Activated naive CD8-positive, alpha-beta T cell treated with anti-CD3 and anti-CD28 coated beads, Interleukin-2, amount 10 ng/mL, durations not matched to agents 7 days and 5 days (primary cell): ENCODE measurements at regions not wholly inside any gene's neighbourhood (a gene's known extent, or its start where the extent isn't known, plus 50 kb on each side); places are given as distances from the start of the nearest gene placed in this dataset.

Source experiments
- ATAC-seq: fragments of 150-1000 bp; cut with Tn5 transposase; one replicate; pipeline ENCODE4 v1.10.0; 2021; ENCODE audit warnings: low read depth, moderate library complexity
- POLR2A ChIA-PET: fragments of 350-600 bp; sonication (Branson Sonifier 250); formaldehyde crosslinking; loops from one replicate; lab custom pipeline; 2021; ENCODE audit warnings: antibody characterized with exemption; lab: Charles Lee
- DNase-seq: peaks from one replicate; pipeline ENCODE4 v3.0.0; 2021
- H3K27ac Mint-ChIP-seq: one replicate; pipeline ENCODE4 v1.8.0; 2022; ENCODE audit warnings: mild to moderate bottlenecking, mixed read lengths
- H3K27me3 Mint-ChIP-seq: one replicate; pipeline ENCODE4 v1.8.0; 2022; ENCODE audit warnings: mild to moderate bottlenecking, moderate library complexity, mixed read lengths
- H3K36me3 Mint-ChIP-seq: one replicate; pipeline ENCODE4 v1.8.0; 2021; ENCODE audit warnings: mild to moderate bottlenecking, mixed read lengths
- H3K4me1 Mint-ChIP-seq: one replicate; pipeline ENCODE4 v1.8.0; 2021; ENCODE audit warnings: mixed read lengths
- H3K4me3 Mint-ChIP-seq: one replicate; pipeline ENCODE4 v1.8.0; 2022; ENCODE audit warnings: mild to moderate bottlenecking, moderate library complexity, mixed read lengths
- H3K9me3 Mint-ChIP-seq: one replicate; pipeline ENCODE4 v1.8.0; 2021; ENCODE audit warnings: mixed read lengths

DNA sequence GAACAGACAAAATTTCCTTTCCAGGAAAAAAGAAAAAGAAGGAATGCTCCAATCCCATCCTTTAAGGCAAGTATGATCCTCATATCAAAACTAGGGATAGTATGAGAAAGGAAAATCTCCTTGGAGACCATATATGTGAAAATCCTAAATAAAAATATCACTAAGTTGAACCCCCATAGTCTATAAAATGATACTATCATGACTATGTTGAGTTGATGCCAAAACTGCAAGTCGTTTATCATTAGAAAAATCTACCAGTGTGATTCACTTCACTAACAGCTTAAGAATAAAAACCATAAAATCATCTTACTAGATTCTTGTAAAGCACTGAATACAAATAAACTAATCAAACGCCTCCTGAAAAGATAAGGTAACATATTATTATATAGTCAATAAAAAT lies 76.6 kb upstream of the STXBP5 start:
- no peaks in the 10 kb centered on the region for H3K36me3 Mint-ChIP-seq
- DNase-seq = no peak
- no peaks in the 10 kb centered on the region for H3K4me1 Mint-ChIP-seq
- ATAC-seq = no peak
- H3K4me3 Mint-ChIP-seq = no peak overlapping the region
- peaks cover 3% of the 10 kb centered on the region for H3K27me3 Mint-ChIP-seq
- H3K27ac Mint-ChIP-seq = no peak overlapping the region
- H3K9me3 Mint-ChIP-seq = no peaks in the 10 kb centered on the region
- POLR2A ChIA-PET = no interaction called here

DNA sequence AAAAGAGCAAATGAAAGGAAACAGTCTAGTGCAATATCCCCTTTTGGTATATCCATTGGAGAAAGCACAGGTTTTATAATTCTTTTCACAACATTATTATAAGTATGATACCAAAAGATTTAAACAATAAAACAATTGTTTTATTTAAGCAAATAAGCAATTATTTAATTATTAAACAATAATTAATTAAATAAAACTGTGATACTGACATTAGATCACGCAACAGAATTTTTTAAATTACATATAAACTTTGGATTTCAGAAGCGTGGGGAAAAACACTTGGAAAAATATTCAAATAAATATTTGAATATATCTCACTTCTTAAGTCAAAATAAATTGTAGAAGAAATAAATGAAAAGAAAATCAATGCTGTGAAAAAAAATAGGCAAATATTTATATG lies 76.2 kb upstream of the STXBP5 start:
- no peak overlapping the region for H3K4me3 Mint-ChIP-seq
- DNase-seq (no peak), ATAC-seq (no peak)
- peaks cover 3% of the 10 kb centered on the region for H3K27me3 Mint-ChIP-seq
- POLR2A ChIA-PET = no interaction called here
- no peak overlapping the region for H3K27ac Mint-ChIP-seq
- H3K4me1 Mint-ChIP-seq = no peaks in the 10 kb centered on the region
- no peaks in the 10 kb centered on the region for H3K9me3 Mint-ChIP-seq
- H3K36me3 Mint-ChIP-seq = no peaks in the 10 kb centered on the region

DNA sequence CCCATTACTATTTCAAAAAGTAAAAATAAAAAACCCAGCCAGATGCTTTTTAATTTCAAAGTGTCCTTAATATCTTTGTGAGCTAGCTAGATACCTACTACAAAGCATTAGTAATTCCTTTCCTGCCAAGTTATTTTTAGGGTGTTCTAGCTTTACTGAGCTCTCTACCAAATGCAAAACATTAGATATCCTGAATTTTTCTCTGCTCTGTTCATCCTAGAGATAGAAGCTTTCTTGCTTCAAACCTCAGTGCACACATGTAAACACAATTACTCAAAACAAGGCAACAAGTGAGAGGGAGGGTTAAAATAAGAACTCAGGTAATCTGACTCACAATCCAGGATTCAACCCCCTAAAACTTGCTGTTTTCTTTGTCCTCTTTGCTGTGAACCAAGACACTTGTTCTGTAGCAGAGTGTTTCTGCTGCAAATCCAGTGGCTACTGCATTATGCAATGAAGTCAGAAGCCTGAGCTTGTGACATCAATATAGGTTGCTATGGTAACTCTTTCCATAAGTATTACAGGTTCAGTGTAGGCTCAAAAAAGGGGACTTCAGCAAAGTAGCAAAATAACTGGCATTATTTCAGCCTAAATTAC lies 72.6 kb upstream of the STXBP5 start:
- POLR2A ChIA-PET = no interaction called here
- no peaks in the 10 kb centered on the region for H3K36me3 Mint-ChIP-seq
- no peak overlapping the region for H3K4me3 Mint-ChIP-seq
- H3K4me1 Mint-ChIP-seq = no peaks in the 10 kb centered on the region
- no peaks in the 10 kb centered on the region for H3K27me3 Mint-ChIP-seq
- peaks cover 3% of the 10 kb centered on the region for H3K9me3 Mint-ChIP-seq
- ATAC-seq = no peak
- no peak for DNase-seq
- no peak overlapping the region for H3K27ac Mint-ChIP-seq

DNA sequence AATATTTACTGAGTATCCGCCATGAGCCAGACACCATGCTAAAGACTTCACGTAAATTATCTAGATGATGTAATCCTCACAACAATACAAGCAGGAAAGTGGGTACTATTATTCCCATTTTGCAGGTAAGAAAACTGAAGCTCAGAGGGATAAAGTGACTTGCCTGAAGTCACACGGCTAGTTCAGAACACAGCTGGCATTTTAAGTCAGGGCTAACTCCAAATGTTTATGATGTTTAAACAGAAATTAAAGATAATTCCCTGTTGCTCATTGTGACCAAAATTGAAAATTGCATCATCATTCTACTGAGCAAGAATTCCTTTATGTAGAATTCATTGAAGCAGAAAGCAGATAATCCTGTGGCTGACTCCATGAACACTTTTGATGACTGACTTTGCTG lies 71.3 kb upstream of the STXBP5 start:
- Mint-ChIP-seq H3K4me3 (no peak overlapping the region), H3K27me3 (no peaks in the 10 kb centered on the region)

DNA sequence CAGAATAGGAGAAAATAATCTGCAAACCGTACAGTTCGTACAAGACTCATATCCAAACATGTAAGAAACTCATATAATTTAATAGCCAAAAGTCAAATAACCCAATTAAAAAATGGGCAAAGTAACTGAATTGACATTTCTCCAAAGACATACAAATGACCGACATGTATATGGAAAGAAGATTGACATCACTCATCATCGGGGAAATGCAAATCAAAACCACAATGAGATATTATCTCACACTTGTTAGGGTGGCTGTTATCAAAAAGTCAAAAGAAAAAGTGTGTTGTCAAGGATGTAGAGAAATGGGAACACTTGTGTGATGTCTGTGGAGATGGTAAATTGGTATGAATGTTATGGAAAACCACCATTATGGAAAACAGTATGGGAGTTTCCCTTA lies 70.5 kb upstream of the STXBP5 start:
- DNase-seq (no peak), ATAC-seq (no peak)
- POLR2A ChIA-PET = no interaction called here
- Mint-ChIP-seq H3K27ac (no peak overlapping the region), H3K4me1 (no peaks in the 10 kb centered on the region), H3K27me3 (no peaks in the 10 kb centered on the region), H3K36me3 (no peaks in the 10 kb centered on the region), H3K4me3 (no peak overlapping the region), H3K9me3 (peaks cover 3% of the 10 kb centered on the region)

More for the DNA sequence above, 71.3 kb upstream of the STXBP5 start:
- peaks cover 3% of the 10 kb centered on the region for H3K9me3 Mint-ChIP-seq
- no peaks in the 10 kb centered on the region for H3K36me3 Mint-ChIP-seq
- no peaks in the 10 kb centered on the region for H3K4me1 Mint-ChIP-seq
- ATAC-seq = no peak
- no peak overlapping the region for H3K27ac Mint-ChIP-seq
- POLR2A ChIA-PET = no interaction called here
- DNase-seq = no peak

DNA sequence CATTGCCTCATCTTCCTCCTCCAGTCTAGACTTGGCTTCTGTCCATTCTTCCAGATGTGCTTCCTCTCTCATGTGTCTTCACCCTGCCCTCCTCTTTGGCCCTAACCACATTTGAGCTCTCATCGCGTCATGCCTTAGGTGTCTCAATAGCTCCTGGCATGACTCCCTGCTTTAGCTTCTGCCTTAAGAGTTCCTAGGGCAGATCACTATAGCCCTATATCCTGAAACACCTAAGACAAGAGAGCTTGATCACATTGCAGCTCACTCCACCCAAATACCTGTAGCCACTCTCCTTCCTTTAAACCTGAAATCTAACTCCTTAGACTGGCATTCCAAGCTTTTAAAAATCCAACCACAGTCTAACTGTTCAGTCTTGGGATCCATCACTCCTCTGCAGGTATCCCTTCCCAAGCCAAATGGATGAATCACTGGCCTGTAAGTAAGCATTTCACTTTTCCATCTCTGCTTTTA lies 69.0 kb upstream of the STXBP5 start:
- Mint-ChIP-seq H3K27me3 (no peaks in the 10 kb centered on the region), H3K4me3 (no peak overlapping the region), H3K36me3 (no peaks in the 10 kb centered on the region), H3K4me1 (no peaks in the 10 kb centered on the region), H3K9me3 (peaks cover 3% of the 10 kb centered on the region), H3K27ac (no peak overlapping the region)
- POLR2A ChIA-PET = no interaction called here
- ATAC-seq (no peak), DNase-seq (no peak)

DNA sequence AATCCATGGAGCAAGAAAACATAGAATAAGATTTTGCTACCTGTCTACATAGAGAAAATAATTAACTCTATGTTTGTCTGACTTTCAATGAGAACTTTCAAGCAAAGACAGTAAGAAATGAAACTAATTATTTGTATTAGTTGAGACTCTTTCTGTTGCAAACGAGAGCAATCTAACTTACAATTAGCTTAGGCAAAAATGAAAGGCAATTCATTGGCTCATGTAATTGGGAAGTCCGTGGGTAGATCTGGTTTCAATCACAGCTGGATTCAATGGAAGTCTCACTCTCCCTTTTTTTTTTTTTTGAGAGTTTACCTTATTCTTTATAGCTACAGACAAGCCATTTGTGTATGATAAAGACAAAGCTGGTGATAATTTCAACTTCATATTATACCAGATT lies 68.2 kb upstream of the STXBP5 start:
- no peak overlapping the region for H3K4me3 Mint-ChIP-seq
- peaks cover 3% of the 10 kb centered on the region for H3K9me3 Mint-ChIP-seq
- no peak overlapping the region for H3K27ac Mint-ChIP-seq
- DNase-seq = no peak
- no peak for ATAC-seq
- H3K27me3 Mint-ChIP-seq = no peaks in the 10 kb centered on the region
- POLR2A ChIA-PET = no interaction called here
- no peaks in the 10 kb centered on the region for H3K36me3 Mint-ChIP-seq
- H3K4me1 Mint-ChIP-seq = no peaks in the 10 kb centered on the region

DNA sequence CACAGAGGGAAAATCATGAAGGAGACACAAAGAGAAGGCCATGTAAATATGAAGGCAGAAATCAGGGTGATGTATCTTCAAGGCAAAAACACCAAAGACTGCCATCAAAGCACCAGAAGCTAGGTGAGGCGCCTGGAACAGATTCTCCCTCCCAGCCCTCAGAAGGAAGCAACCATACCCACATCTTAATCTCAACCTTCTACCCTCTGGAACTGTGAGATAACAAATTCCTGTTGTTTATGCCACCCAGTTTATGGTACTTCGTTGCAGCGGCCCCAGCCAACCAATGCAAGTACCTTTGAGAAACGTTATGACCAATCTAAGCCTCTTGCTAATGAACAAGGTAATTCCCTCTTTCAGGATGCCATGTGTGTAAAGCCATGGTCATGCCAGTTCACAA lies 66.2 kb upstream of the STXBP5 start:
- DNase-seq = no peak
- Mint-ChIP-seq H3K27me3 (no peaks in the 10 kb centered on the region), H3K4me1 (no peaks in the 10 kb centered on the region), H3K9me3 (peaks cover 3% of the 10 kb centered on the region), H3K27ac (no peak overlapping the region), H3K36me3 (no peaks in the 10 kb centered on the region), H3K4me3 (no peak overlapping the region)
- no peak for ATAC-seq
- POLR2A ChIA-PET = no interaction called here

DNA sequence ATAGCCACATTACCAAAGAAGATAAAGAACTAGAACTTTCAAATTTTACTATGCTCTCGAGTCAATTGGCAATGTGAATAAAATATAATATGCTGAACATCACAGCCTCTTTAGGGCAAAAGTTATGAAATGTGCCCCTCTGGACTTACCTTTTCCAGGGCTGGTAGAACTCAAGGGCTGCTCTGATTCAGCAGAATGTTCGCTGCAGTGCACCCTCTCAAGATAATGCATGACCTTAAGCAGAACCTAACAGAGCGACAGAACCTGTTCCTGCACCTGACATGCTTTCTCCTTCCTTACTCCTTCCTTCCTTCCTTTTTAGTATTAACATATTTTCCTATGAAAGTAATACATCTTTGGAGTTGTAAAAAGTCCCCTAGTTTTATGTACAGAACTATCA lies 65.4 kb upstream of the STXBP5 start:
- ATAC-seq (no peak), DNase-seq (no peak)
- H3K36me3 Mint-ChIP-seq = no peaks in the 10 kb centered on the region
- POLR2A ChIA-PET = no interaction called here
- H3K27me3 Mint-ChIP-seq = no peaks in the 10 kb centered on the region
- peaks cover 3% of the 10 kb centered on the region for H3K9me3 Mint-ChIP-seq
- no peak overlapping the region for H3K27ac Mint-ChIP-seq
- H3K4me1 Mint-ChIP-seq = no peaks in the 10 kb centered on the region
- H3K4me3 Mint-ChIP-seq = no peak overlapping the region

DNA sequence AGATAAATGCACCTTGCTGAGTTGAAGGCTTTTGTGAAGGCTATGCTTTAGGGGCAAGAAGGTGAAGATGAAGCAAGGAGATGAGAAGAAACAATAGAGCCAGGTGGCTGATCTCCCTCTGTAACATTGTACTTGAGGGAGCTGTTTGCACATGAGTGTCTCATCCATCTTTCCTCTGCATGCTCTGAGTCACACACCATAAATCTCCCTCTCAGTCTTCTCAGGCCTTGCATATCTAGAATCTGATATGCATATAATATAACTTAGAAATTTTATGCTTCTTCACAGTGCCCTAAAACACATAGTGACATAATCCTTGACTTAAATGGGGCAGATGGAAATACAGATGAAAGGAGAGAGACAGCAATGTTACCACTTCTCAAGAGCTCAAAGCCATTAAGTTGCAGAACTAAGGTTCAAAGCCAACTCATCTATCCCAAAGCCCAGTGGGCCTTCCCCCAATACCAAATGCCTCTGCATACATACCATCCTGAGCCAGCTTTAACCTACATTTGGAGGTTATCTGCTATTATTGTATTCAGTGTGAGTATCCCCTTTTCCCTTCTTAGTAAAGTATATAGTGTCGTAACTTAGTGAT lies 62.4 kb upstream of the STXBP5 start:
- DNase-seq (no peak), ATAC-seq (no peak)
- no peaks in the 10 kb centered on the region for H3K27me3 Mint-ChIP-seq
- H3K36me3 Mint-ChIP-seq = no peaks in the 10 kb centered on the region
- no peak overlapping the region for H3K4me3 Mint-ChIP-seq
- no peaks in the 10 kb centered on the region for H3K4me1 Mint-ChIP-seq
- H3K27ac Mint-ChIP-seq = no peak overlapping the region
- H3K9me3 Mint-ChIP-seq = no peaks in the 10 kb centered on the region
- POLR2A ChIA-PET = no interaction called here

DNA sequence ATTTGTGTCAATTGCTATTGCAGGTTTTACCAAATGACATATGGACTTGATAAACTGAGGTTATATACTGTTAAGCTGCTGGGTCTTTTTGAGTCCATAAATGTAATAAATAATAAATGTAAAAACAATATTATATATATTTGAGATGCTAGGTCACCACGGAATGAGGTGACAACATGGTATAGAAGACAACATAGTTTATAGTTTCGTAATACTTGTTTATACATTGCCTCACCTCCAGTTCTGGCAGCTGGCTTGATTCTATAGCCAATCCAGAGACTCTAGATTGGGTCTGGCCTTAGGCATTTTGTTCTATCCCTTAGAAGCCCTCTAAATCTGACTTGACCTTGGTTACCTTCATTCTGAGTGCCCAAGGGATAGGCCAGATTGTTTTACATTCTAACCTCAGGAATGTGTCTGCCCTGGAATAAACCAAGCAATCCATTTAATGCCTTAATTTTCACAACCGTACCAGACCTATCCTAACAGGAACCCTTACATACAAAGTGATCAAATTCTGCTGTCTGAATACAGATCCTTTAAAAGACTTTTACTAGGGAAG lies 61.5 kb upstream of the STXBP5 start:
- Mint-ChIP-seq H3K27me3 (no peaks in the 10 kb centered on the region), H3K36me3 (no peaks in the 10 kb centered on the region), H3K4me1 (no peaks in the 10 kb centered on the region), H3K27ac (no peak overlapping the region), H3K4me3 (no peak overlapping the region), H3K9me3 (no peaks in the 10 kb centered on the region)
- DNase-seq (no peak), ATAC-seq (no peak)
- POLR2A ChIA-PET = no interaction called here

DNA sequence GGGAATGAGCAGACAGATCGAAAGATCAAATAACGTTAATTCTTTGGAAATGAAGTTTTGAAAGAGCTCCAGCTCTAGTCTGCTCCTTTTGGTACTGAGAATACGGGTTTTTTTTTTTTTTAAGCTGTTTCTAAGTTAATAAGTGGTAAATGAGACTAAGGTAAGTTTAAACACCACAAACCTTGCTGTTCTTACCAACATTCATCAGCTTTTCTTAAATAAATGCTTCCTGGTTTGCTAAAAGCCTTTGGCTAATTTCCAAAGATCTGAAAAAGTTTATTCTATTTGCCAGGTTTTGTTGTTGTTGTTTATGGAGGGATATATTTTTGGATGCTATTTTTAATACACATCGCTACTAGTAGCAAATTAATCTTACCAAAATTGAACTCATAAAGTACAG lies 55.1 kb upstream of the STXBP5 start:
- Mint-ChIP-seq H3K36me3 (no peaks in the 10 kb centered on the region), H3K4me3 (no peak overlapping the region), H3K4me1 (no peaks in the 10 kb centered on the region), H3K9me3 (no peaks in the 10 kb centered on the region), H3K27me3 (no peaks in the 10 kb centered on the region), H3K27ac (no peak overlapping the region)
- POLR2A ChIA-PET = no interaction called here
- no peak for DNase-seq
- ATAC-seq = no peak

DNA sequence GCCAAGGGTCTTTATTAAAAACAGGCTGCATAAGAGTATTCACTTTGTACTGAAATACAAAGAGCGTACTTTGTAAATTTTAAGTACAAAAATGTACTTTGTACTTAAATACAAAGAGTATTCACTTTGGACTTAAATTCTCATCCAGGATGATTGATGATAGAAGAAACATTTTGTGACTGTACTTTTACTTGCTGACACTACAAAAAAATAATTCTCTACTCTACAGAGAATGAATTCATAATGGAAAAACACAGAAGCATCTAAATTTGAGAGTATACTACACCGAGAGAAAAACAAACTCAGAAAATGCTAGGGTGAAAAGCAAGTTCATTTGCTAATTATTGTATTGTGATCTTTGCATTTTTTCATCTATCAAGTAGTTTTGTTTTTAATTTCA lies 54.4 kb upstream of the STXBP5 start:
- ATAC-seq (no peak), DNase-seq (no peak)
- Mint-ChIP-seq H3K27me3 (no peaks in the 10 kb centered on the region), H3K4me3 (no peak overlapping the region), H3K9me3 (no peaks in the 10 kb centered on the region), H3K36me3 (no peaks in the 10 kb centered on the region), H3K4me1 (no peaks in the 10 kb centered on the region), H3K27ac (no peak overlapping the region)
- POLR2A ChIA-PET = no interaction called here

DNA sequence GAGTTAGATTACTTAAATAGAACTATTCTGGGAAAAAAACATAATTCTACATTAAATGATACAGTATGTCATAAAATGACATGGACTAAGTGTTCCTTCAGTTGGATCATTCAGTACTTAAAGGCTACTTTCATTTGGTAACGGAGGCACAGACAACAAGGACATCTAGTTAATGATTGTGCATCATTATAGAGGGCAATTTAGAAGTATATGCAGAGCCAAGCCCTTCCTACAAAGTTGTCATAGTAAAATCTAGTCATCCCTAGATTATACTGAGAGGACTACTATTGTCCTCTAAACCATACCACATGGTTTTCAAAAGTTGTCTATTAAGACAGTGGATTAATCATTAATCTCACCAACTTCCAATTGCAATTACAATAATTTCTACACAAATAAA lies 53.9 kb upstream of the STXBP5 start:
- Mint-ChIP-seq H3K27ac (no peak overlapping the region), H3K27me3 (no peaks in the 10 kb centered on the region), H3K9me3 (no peaks in the 10 kb centered on the region), H3K36me3 (no peaks in the 10 kb centered on the region), H3K4me1 (no peaks in the 10 kb centered on the region), H3K4me3 (no peak overlapping the region)
- DNase-seq = no peak
- POLR2A ChIA-PET = no interaction called here
- no peak for ATAC-seq
